ENCODE measurements at regions not wholly inside any gene's neighbourhood (a gene's known extent, or its start where the extent isn't known, plus 50 kb on each side); places are given as distances from the start of the nearest gene placed in this dataset.

GRCh38 chr2:206212673-206213513 lies 53.2 kb downstream of the EEF1B2 start (continued):
- TF ChIP-seq ZNF354C (tag by site-specific recombination; IDR thresholded peaks at IDR 0.05; ENCODE audit: borderline replicate concordance, low read depth), result no peak
- no peak for TF ChIP-seq ZNF521 (tag by site-specific recombination; IDR thresholded peaks at IDR 0.05)
- TF ChIP-seq ZNF398 (tag by site-specific recombination; IDR thresholded peaks at IDR 0.05), result no peak
- no peak for TF ChIP-seq KLF7 (tag by site-specific recombination; IDR thresholded peaks at IDR 0.05; ENCODE audit: borderline replicate concordance)
- TF ChIP-seq ZNF776 (tag by site-specific recombination; IDR thresholded peaks at IDR 0.05; ENCODE audit: borderline replicate concordance), result no peak
- TF ChIP-seq AEBP2 (tag by site-specific recombination; IDR thresholded peaks at IDR 0.05; ENCODE audit: borderline replicate concordance), result no peak
- TF ChIP-seq PATZ1 (tag by site-specific recombination; IDR thresholded peaks at IDR 0.05), result peak; percentile 27; the same call in 1 of the 2 replicates
- TF ChIP-seq OSR2 (tag by site-specific recombination; IDR thresholded peaks at IDR 0.05), result peak; percentile 82
- TF ChIP-seq ZNF121 (tag by site-specific recombination; IDR thresholded peaks at IDR 0.05), result no peak
- no peak for TF ChIP-seq ZNF423 (tag by site-specific recombination; IDR thresholded peaks at IDR 0.05)
- no peak for TF ChIP-seq ZBTB26 (tag by site-specific recombination; optimal IDR thresholded peaks at IDR 0.05)
- no peak for TF ChIP-seq ZNF302 (tag by site-specific recombination; IDR thresholded peaks at IDR 0.05; ENCODE audit: low read depth)
- no peak for TF ChIP-seq ZNF155 (tag by site-specific recombination; IDR thresholded peaks at IDR 0.05)
- no peak for TF ChIP-seq OVOL3 (tag by site-specific recombination; IDR thresholded peaks at IDR 0.05)
- TF ChIP-seq ZNF555 (tag by site-specific recombination; conservative IDR thresholded peaks at IDR 0.05), result no peak
- 0 out of 2 replicates have a peak, but pooled peaks have one; percentile 24 for TF ChIP-seq KLF10 (tag by site-specific recombination; IDR thresholded peaks at IDR 0.05)
- TF ChIP-seq TSHZ1 (tag by site-specific recombination; IDR thresholded peaks at IDR 0.05; ENCODE audit: borderline replicate concordance), result no peak
- TF ChIP-seq ZNF350 (tag by site-specific recombination; IDR thresholded peaks at IDR 0.05), result no peak
- no peak for TF ChIP-seq ZNF266 (tag by site-specific recombination; IDR thresholded peaks at IDR 0.05; ENCODE audit: low read depth)
- TF ChIP-seq ZNF311 (tag by site-specific recombination; IDR thresholded peaks at IDR 0.05; ENCODE audit: borderline replicate concordance), result no peak
- TF ChIP-seq ZNF544 (tag by site-specific recombination; IDR thresholded peaks at IDR 0.05), result no peak
- TF ChIP-seq GLI4 (tag by site-specific recombination; IDR thresholded peaks at IDR 0.05), result no peak
- no peak for TF ChIP-seq ZNF221 (tag by site-specific recombination; IDR thresholded peaks at IDR 0.05; ENCODE audit: borderline replicate concordance)
- TF ChIP-seq ZNF394 (tag by site-specific recombination; IDR thresholded peaks at IDR 0.05; ENCODE audit: borderline replicate concordance), result peak; percentile 18; the same call in 1 of the 2 replicates
- TF ChIP-seq, protein P1, sequence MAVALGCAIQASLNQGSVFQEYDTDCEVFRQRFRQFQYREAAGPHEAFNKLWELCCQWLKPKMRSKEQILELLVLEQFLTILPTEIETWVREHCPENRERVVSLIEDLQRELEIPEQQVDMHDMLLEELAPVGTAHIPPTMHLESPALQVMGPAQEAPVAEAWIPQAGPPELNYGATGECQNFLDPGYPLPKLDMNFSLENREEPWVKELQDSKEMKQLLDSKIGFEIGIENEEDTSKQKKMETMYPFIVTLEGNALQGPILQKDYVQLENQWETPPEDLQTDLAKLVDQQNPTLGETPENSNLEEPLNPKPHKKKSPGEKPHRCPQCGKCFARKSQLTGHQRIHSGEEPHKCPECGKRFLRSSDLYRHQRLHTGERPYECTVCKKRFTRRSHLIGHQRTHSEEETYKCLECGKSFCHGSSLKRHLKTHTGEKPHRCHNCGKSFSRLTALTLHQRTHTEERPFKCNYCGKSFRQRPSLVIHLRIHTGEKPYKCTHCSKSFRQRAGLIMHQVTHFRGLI (tag by site-specific recombination; IDR thresholded peaks at IDR 0.05), result no peak
